Endothelial cell of umbilical vein (primary cell): ENCODE measurements at regions not wholly inside any gene's neighbourhood (a gene's known extent, or its start where the extent isn't known, plus 50 kb on each side); places are given as distances from the start of the nearest gene placed in this dataset.

Source experiments
- BruUV-seq: library from RNA; stranded (reverse); fragments of 400-500 nt; replicated peaks from 2 replicates; lab custom pipeline; 2021; lab: Mats Ljungman, UMichigan
- CTCF ChIA-PET: fragments of 300-600, 350-600 bp; sonication (Branson Sonifier 250); formaldehyde crosslinking; loops from one replicate; lab custom pipeline; 2021; ENCODE audit warnings: antibody characterized with exemption, inconsistent platforms; lab: Charles Lee
- POLR2A ChIA-PET: fragments of 300-600, 350-600 bp; sonication (Branson Sonifier 250); formaldehyde crosslinking; loops from one replicate; lab custom pipeline; 2021; ENCODE audit warnings: antibody characterized with exemption, inconsistent platforms; lab: Charles Lee
- DNase-seq: peaks from one replicate; pipeline ENCODE4 v3.0.0-alpha.2; 2011; ENCODE audit warnings: low read depth, low spot score
- FAIRE-seq: peaks from 2 replicates; lab custom pipeline; 2011; peaks lifted over from hg19 to GRCh38; lab: Jason Lieb, UNC
- H2AFZ ChIP-seq: 2 replicates; pipeline ENCODE4 v1.6.0; 2012; ENCODE audit warnings: low read depth, low read length, control low read depth, inconsistent platforms
- H3K27ac ChIP-seq: 2 replicates; pipeline ENCODE4 v1.5.1; 2011; ENCODE audit warnings: low read depth, mild to moderate bottlenecking, control low read depth, low read length, moderate library complexity; ENCODE audit not compliant: insufficient read depth
- H3K27me3 ChIP-seq, 2 experiments: 2 replicates each; pipeline versions ENCODE4 v1.6.0 to v1.6.1; 2011; ENCODE audit warnings: low read length in 2 of 2, mixed read lengths in 1 of 2; ENCODE audit not compliant: control insufficient read depth in 2 of 2, insufficient read depth in 2 of 2
- H3K36me3 ChIP-seq, 2 experiments: 2 replicates in 1 of 2; 3 replicates in 1 of 2; pipeline ENCODE4 v1.5.1; 2011; ENCODE audit warnings: low read length in 2 of 2, mild to moderate bottlenecking in 1 of 2, moderate library complexity in 1 of 2; ENCODE audit not compliant: control insufficient read depth in 2 of 2, insufficient read depth in 2 of 2; ENCODE audit errors: extremely low read depth in 1 of 2
- H3K4me1 ChIP-seq: 3 replicates; pipeline ENCODE4 v1.5.1; 2011; ENCODE audit warnings: mild to moderate bottlenecking, low read length; ENCODE audit not compliant: control insufficient read depth, insufficient read depth; ENCODE audit errors: extremely low read depth
- H3K4me2 ChIP-seq: 2 replicates; pipeline ENCODE4 v1.6.1; 2011; ENCODE audit warnings: low read length, control low read depth, mixed read lengths; ENCODE audit not compliant: insufficient read depth
- H3K4me3 ChIP-seq, 3 experiments: fragments of 200-600 bp in 1 of 3; sonication (generic), shearing (Covaris generic) in 1 of 3; replicated peaks in 1 of 3; 2 replicates each; pipeline ENCODE4 v1.5.1; 2011 to 2016; ENCODE audit warnings: control low read depth in 3 of 3, low read length in 3 of 3, mild to moderate bottlenecking in 2 of 3, inconsistent platforms in 1 of 3, low read depth in 1 of 3, moderate library complexity in 1 of 3; ENCODE audit not compliant: insufficient read depth in 1 of 3
- H3K79me2 ChIP-seq: 2 replicates; pipeline ENCODE4 v1.6.0; 2012; ENCODE audit warnings: low read length, inconsistent platforms; ENCODE audit not compliant: control insufficient read depth, insufficient read depth
- H3K9ac ChIP-seq: replicated peaks from 2 replicates; pipeline ENCODE3; 2011; ENCODE audit warnings: low read length, control low read depth; ENCODE audit not compliant: insufficient read depth; ENCODE audit errors: extremely low read depth
- H3K9me1 ChIP-seq: replicated peaks from 3 replicates; pipeline ENCODE4 v1.6.0; 2011; ENCODE audit warnings: mild to moderate bottlenecking, low read length; ENCODE audit not compliant: control insufficient read depth, insufficient read depth; ENCODE audit errors: extremely low read depth
- H3K9me3 ChIP-seq: replicated peaks from 2 replicates; pipeline ENCODE4 v1.5.1; 2012; ENCODE audit warnings: low read length, inconsistent platforms; ENCODE audit not compliant: control insufficient read depth, insufficient read depth
- H4K20me1 ChIP-seq: replicated peaks from 2 replicates; pipeline ENCODE3; 2011; ENCODE audit warnings: mild to moderate bottlenecking, low read length; ENCODE audit not compliant: control insufficient read depth, insufficient read depth; ENCODE audit errors: extremely low read depth
- EZH2 ChIP-seq: IDR thresholded peaks from 2 replicates; pipeline ENCODE4 v1.6.1; 2012; ENCODE audit warnings: borderline replicate concordance, low read depth, mild to moderate bottlenecking, moderate library complexity, low read length, inconsistent platforms; ENCODE audit not compliant: severe bottlenecking
- FOS ChIP-seq: IDR thresholded peaks from 2 replicates; pipeline ENCODE4 v1.6.1; 2011; ENCODE audit warnings: mild to moderate bottlenecking, low read length, moderate library complexity, borderline replicate concordance; ENCODE audit not compliant: insufficient read depth
- GATA2 ChIP-seq: IDR thresholded peaks from 2 replicates; pipeline ENCODE4 v1.7.0; 2011; ENCODE audit warnings: low read depth, mild to moderate bottlenecking, moderate library complexity, mixed read lengths, low read length; ENCODE audit not compliant: insufficient read length, insufficient read depth
- JUN ChIP-seq: IDR thresholded peaks from 2 replicates; pipeline ENCODE4 v1.6.1; 2011; ENCODE audit warnings: borderline replicate concordance, low read depth; ENCODE audit not compliant: insufficient read length, insufficient read depth
- MYC ChIP-seq: IDR thresholded peaks from one replicate; pipeline ENCODE4 v1.6.1; 2011; ENCODE audit warnings: mild to moderate bottlenecking, low read depth, low read length
- POLR2A ChIP-seq: IDR thresholded peaks from 2 replicates; pipeline ENCODE4 v1.6.1; 2012; ENCODE audit warnings: low read depth, mild to moderate bottlenecking, control low read depth, low read length
- POLR2AphosphoS5 ChIP-seq: IDR thresholded peaks from 2 replicates; pipeline ENCODE4 v1.6.1; 2012; ENCODE audit warnings: low read depth, mild to moderate bottlenecking, control low read depth, low read length, moderate library complexity; ENCODE audit not compliant: insufficient read depth
- dilution Hi-C: fragments of 300-500 bp; cut with MboI; formaldehyde crosslinking; loops from one replicate; pipeline ENCODE4 v1.15.0; 2019; ENCODE audit warnings: low sequenced_read_pairs; ENCODE audit not compliant: extremely low pct_ligation_motif_present
- intact Hi-C: fragments of 100-400 bp; cut with micrococcal nuclease; formaldehyde crosslinking; loops from one replicate; pipeline ENCODE4 v1.10.0; 2022
- TF ChIP-seq, protein P1 (sequence below): IDR thresholded peaks from 2 replicates; pipeline ENCODE4 v1.6.1; 2011; ENCODE audit not compliant: insufficient read depth, insufficient read length
- TF ChIP-seq, protein P2 (sequence below), 2 donors: IDR thresholded peaks; 1 replicate in 1 of 2; 2 replicates in 1 of 2; pipeline ENCODE4 v1.5.1; 2011; ENCODE audit warnings: low read length in 2 of 2, mild to moderate bottlenecking in 2 of 2, moderate library complexity in 2 of 2, control low read depth in 1 of 2, inconsistent platforms in 1 of 2, low read depth in 1 of 2; ENCODE audit not compliant: insufficient read depth in 1 of 2; ENCODE audit errors: extremely low read depth in 1 of 2

DNA sequence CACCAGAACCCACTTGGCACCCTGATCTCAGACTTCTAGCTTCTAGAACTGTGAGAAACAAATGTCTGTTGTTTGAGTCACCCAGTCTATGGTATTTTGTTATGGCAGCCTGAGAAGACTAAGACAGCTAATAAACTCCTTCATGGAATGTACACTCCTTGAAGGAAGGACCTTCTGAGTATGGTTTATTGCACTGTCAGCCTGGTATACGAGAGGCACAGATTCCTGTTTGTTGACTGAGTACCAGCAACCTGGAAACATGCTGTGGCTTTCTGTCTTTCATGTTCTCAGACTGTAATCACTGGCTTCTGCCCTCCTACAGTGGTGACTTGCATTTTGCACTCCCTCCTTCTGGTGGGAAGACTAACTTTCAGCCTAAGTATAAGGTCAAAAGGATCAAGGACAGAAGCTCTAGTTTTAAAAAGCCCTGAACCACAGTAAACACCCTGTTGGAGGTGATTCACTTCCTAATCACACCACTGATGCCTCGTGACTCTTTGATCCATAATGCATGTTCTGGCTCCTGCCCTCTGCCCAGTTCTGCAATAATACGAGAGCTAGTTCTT, 319.0 kb upstream of the NPSR1 start:
- Histone ChIP-seq H3K27ac (no peak overlapping the region), H3K9ac (no peak overlapping the region), H3K79me2 (no peaks in the 10 kb centered on the region), H3K4me1 (no peaks in the 10 kb centered on the region), H4K20me1 (no peaks in the 10 kb centered on the region), H3K4me2 (no peak overlapping the region), H3K9me3 (no peaks in the 10 kb centered on the region), H3K36me3 (no peaks in the 10 kb centered on the region), H3K4me3 (no peak overlapping the region), H3K27me3 (no peaks in the 10 kb centered on the region), H2AFZ (no peak overlapping the region), H3K9me1 (no peaks in the 10 kb centered on the region)
- CTCF ChIA-PET: interaction anchor here (1.7 kb wide), 1 partner anchor 18 kb away, joined by 5 read pairs; no protein-coding TSS in a partner anchor
- FAIRE-seq: no peak
- peak; percentile 33 for DNase-seq
- dilution Hi-C loops (no loop called here), intact Hi-C loops (no loop called here)
- no TSS peak for BruUV-seq
- TF ChIP-seq MYC (no peak), FOS (peak; percentile 18)
- POLR2A ChIA-PET: no interaction called here

DNA sequence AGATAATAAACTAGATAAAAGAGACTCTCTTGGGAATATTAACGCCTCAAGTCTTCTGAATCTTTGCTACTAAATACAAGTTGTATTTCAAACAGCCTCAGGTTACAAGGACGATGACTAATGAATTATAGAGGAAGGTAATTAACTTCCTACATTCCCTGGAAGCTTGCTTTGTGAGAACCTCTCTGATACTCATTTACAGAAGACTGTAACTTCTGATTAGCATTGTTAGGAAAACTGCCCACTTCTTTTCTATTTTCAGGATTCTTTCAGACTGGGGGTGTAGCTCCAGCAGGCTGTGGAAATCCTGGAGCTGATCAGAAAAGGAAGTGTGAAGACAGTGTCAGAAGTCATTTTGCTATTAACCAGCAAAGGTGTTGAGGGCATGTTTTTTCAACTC, 316.7 kb upstream of the NPSR1 start:
- no TSS peak for BruUV-seq
- dilution Hi-C loops (no loop called here), intact Hi-C loops (no loop called here)

More for the DNA sequence above, 316.7 kb upstream of the NPSR1 start:
- H3K9ac ChIP-seq: no peak overlapping the region
- H4K20me1 ChIP-seq: no peaks in the 10 kb centered on the region
- FAIRE-seq (no peak), DNase-seq (peak; percentile 18)
- ChIA-PET POLR2A (interaction anchor here (0.6 kb wide), 1 partner anchor 12 kb away, joined by 3 read pairs; no protein-coding TSS in a partner anchor), CTCF (interaction anchor here (0.9 to 1.7 kb wide), 2 partner anchors 20 to 255 kb away, joined by 4 to 6 read pairs; no protein-coding TSS in a partner anchor)
- H3K27me3 ChIP-seq: no peaks in the 10 kb centered on the region
- H3K9me3 ChIP-seq: no peaks in the 10 kb centered on the region
- H3K4me1 ChIP-seq: no peaks in the 10 kb centered on the region
- H3K9me1 ChIP-seq: no peaks in the 10 kb centered on the region
- no peak overlapping the region for H2AFZ ChIP-seq
- H3K4me2 ChIP-seq: no peak overlapping the region
- H3K4me3 ChIP-seq: no peak overlapping the region
- TF ChIP-seq POLR2A: no peak
- TF ChIP-seq GATA2: no peak
- TF ChIP-seq JUN: no peak
- TF ChIP-seq EZH2: no peak
- no peak for TF ChIP-seq MYC
- TF ChIP-seq, protein P1, sequence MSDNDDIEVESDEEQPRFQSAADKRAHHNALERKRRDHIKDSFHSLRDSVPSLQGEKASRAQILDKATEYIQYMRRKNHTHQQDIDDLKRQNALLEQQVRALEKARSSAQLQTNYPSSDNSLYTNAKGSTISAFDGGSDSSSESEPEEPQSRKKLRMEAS: no peak
- TF ChIP-seq, protein P2, sequence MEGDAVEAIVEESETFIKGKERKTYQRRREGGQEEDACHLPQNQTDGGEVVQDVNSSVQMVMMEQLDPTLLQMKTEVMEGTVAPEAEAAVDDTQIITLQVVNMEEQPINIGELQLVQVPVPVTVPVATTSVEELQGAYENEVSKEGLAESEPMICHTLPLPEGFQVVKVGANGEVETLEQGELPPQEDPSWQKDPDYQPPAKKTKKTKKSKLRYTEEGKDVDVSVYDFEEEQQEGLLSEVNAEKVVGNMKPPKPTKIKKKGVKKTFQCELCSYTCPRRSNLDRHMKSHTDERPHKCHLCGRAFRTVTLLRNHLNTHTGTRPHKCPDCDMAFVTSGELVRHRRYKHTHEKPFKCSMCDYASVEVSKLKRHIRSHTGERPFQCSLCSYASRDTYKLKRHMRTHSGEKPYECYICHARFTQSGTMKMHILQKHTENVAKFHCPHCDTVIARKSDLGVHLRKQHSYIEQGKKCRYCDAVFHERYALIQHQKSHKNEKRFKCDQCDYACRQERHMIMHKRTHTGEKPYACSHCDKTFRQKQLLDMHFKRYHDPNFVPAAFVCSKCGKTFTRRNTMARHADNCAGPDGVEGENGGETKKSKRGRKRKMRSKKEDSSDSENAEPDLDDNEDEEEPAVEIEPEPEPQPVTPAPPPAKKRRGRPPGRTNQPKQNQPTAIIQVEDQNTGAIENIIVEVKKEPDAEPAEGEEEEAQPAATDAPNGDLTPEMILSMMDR (IDR thresholded peaks at IDR 0.05; ENCODE audit: extremely low read depth in 1 of 2, insufficient read depth in 1 of 2, low read depth in 1 of 2, low read length in 2 of 2): no peak
- TF ChIP-seq POLR2AphosphoS5: no peak
- no peak for TF ChIP-seq FOS
- H3K36me3 ChIP-seq: no peaks in the 10 kb centered on the region
- H3K79me2 ChIP-seq: no peaks in the 10 kb centered on the region
- H3K27ac ChIP-seq: no peak overlapping the region
